ENCODE measurements at regions not wholly inside any gene's neighbourhood (a gene's known extent, or its start where the extent isn't known, plus 50 kb on each side); places are given as distances from the start of the nearest gene placed in this dataset.

DNA sequence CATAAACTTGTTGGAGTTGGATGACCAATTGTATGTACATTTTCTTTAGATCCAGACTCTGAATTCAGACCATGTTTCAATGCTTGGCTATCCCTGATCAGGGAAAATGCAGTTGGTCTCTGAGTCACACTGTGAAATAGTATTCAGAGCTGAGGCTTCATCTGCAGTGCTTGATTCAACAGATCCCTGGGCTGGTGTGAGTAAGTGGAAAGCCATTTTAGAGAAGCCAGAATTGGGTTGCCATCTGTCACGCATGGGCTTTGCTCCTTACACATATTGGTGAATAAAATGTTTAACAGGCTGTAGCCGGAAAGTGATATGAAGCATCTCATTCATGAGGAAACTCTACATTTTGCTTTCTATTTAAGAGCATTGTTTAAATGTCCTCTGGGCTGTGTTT is 50.0 kb upstream of the ACYP2 start:
- TF ChIP-seq, protein P1, sequence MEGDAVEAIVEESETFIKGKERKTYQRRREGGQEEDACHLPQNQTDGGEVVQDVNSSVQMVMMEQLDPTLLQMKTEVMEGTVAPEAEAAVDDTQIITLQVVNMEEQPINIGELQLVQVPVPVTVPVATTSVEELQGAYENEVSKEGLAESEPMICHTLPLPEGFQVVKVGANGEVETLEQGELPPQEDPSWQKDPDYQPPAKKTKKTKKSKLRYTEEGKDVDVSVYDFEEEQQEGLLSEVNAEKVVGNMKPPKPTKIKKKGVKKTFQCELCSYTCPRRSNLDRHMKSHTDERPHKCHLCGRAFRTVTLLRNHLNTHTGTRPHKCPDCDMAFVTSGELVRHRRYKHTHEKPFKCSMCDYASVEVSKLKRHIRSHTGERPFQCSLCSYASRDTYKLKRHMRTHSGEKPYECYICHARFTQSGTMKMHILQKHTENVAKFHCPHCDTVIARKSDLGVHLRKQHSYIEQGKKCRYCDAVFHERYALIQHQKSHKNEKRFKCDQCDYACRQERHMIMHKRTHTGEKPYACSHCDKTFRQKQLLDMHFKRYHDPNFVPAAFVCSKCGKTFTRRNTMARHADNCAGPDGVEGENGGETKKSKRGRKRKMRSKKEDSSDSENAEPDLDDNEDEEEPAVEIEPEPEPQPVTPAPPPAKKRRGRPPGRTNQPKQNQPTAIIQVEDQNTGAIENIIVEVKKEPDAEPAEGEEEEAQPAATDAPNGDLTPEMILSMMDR (conservative IDR thresholded peaks at IDR 0.05) = no peak
- no peak for TF ChIP-seq EZH2 (IDR thresholded peaks at IDR 0.05; ENCODE audit: low read depth)

All from PC-9 (cell line).